ENCODE measurements at regions not wholly inside any gene's neighbourhood (a gene's known extent, or its start where the extent isn't known, plus 50 kb on each side); places are given as distances from the start of the nearest gene placed in this dataset.

- 90 to 100% methylated on average over 2 to 3 of the region's 3 CpGs for WGBS, 2 experiments (ENCODE audit: extremely low coverage in 1 of 2, insufficient coverage in 1 of 2, insufficient read length in 1 of 2, insufficient replicate concordance in 2 of 2, low coverage in 1 of 2, low lambda C conversion rate in 2 of 2, missing lambda C conversion rate in 1 of 2)
- H3K27me3 ChIP-seq (replicated peaks in 1 of 4; ENCODE audit: control insufficient read depth in 3 of 4, extremely low read depth in 1 of 4, insufficient read depth in 3 of 4, low read length in 3 of 4) = no peaks in the 10 kb centered on the region
- no peaks in the 10 kb centered on the region for H3K4me1 ChIP-seq (replicated peaks in 1 of 4; ENCODE audit: control insufficient read depth in 3 of 4, insufficient read depth in 4 of 4, low read length in 3 of 4)
- no peak overlapping the region for H2BK12ac ChIP-seq (ENCODE audit: low read depth, low read length)
- H3K14ac ChIP-seq (ENCODE audit: insufficient read length) = no peak overlapping the region
- H4K91ac ChIP-seq (replicated peaks; ENCODE audit: insufficient read length, low read length) = no peak overlapping the region
- no peak overlapping the region for H3K4me3 ChIP-seq (ENCODE audit: extremely low read depth in 1 of 4, insufficient read depth in 2 of 4, low read depth in 3 of 4, low read length in 4 of 4)
- no peak overlapping the region for H4K5ac ChIP-seq (ENCODE audit: insufficient read length, low read depth, low read length)
- ChIA-PET POLR2A (ENCODE audit: partially characterized antibody) (no interaction called here), CTCF (ENCODE audit: partially characterized antibody) (interaction anchor here (1.8 kb wide), 1 partner anchor 87 kb away, joined by 7 read pairs; no protein-coding TSS in a partner anchor)
- H2BK5ac ChIP-seq (ENCODE audit: low read depth, low read length) = no peak overlapping the region
- no peak for FAIRE-seq
- H4K20me1 ChIP-seq (replicated peaks in 1 of 2; ENCODE audit: control insufficient read depth in 1 of 2, insufficient read depth in 2 of 2, low read length in 2 of 2) = no peaks in the 10 kb centered on the region
- H3K79me2 ChIP-seq (ENCODE audit: control insufficient read depth in 1 of 2, insufficient read depth in 2 of 2, low read length in 2 of 2) = no peaks in the 10 kb centered on the region
- H2AK5ac ChIP-seq (ENCODE audit: low read depth, low read length) = no peak overlapping the region
- no peak overlapping the region for H3K4me2 ChIP-seq (ENCODE audit: insufficient read depth in 1 of 2, low read depth in 2 of 2, low read length in 2 of 2)
- H3K56ac ChIP-seq (replicated peaks; ENCODE audit: insufficient read length, low read depth, low read length) = no peak overlapping the region
- DNase-seq (ENCODE audit: low read depth in 1 of 2, low spot score in 2 of 2) = no peak
- H2BK120ac ChIP-seq (replicated peaks; ENCODE audit: low read depth, low read length) = no peak overlapping the region
- H3K27ac ChIP-seq (ENCODE audit: low read depth, low read length) = no peak overlapping the region
- no peak overlapping the region for H3K18ac ChIP-seq (ENCODE audit: extremely low read depth, low read length)
- H3K9me3 ChIP-seq (ENCODE audit: insufficient read depth in 2 of 2, low read depth in 1 of 2, low read length in 1 of 2) = no peaks in the 10 kb centered on the region
- H2AFZ ChIP-seq (ENCODE audit: low read length) = no peak overlapping the region
- H2BK15ac ChIP-seq (ENCODE audit: low read length) = no peak overlapping the region
- H3K79me1 ChIP-seq (ENCODE audit: low read depth, low read length) = no peaks in the 10 kb centered on the region
- H3K23me2 ChIP-seq (ENCODE audit: low read depth, low read length) = no peaks in the 10 kb centered on the region
- H3K36me3 ChIP-seq (ENCODE audit: control insufficient read depth in 2 of 4, insufficient read depth in 4 of 4, low read length in 3 of 4) = no peaks in the 10 kb centered on the region
- no peak overlapping the region for H3K23ac ChIP-seq (ENCODE audit: insufficient read length)
- no peak overlapping the region for H3K9ac ChIP-seq (replicated peaks in 1 of 4; ENCODE audit: extremely low read depth in 1 of 4, low read depth in 3 of 4, low read length in 3 of 4)
- no peak overlapping the region for H4K8ac ChIP-seq (ENCODE audit: extremely low read depth, insufficient read depth, low read length)
- no peak overlapping the region for H2BK20ac ChIP-seq (ENCODE audit: low read length)
- no peak overlapping the region for H3K4ac ChIP-seq (replicated peaks; ENCODE audit: insufficient read length, low read depth, low read length)
- no peak for TF ChIP-seq ZNF274 (IDR thresholded peaks at IDR 0.05; ENCODE audit: borderline replicate concordance, extremely low read depth, low read length)
- TF ChIP-seq CBX5 (IDR thresholded peaks at IDR 0.05; ENCODE audit: low read depth, low read length) = no peak
- no peak for TF ChIP-seq NANOG (IDR thresholded peaks at IDR 0.05; ENCODE audit: insufficient read depth, low read depth, low read length, poor library complexity, severe bottlenecking)
- no peak for TF ChIP-seq MAFK (IDR thresholded peaks at IDR 0.05; ENCODE audit: low read depth, low read length)
- TF ChIP-seq SP1 (IDR thresholded peaks at IDR 0.05; ENCODE audit: low read depth, low read length) = no peak
- TF ChIP-seq RXRA (IDR thresholded peaks at IDR 0.05; ENCODE audit: insufficient read depth, low read depth, low read length) = no peak
- TF ChIP-seq GABPA (IDR thresholded peaks at IDR 0.05; ENCODE audit: borderline replicate concordance, insufficient read depth, low read length) = no peak
- no peak for TF ChIP-seq EZH2 (IDR thresholded peaks at IDR 0.05; ENCODE audit: low read depth, low read length, severe bottlenecking)
- TF ChIP-seq SRF (IDR thresholded peaks at IDR 0.05; ENCODE audit: low read depth, low read length) = no peak
- TF ChIP-seq TBP (IDR thresholded peaks at IDR 0.05; ENCODE audit: low read depth, low read length) = no peak
- TF ChIP-seq NRF1 (IDR thresholded peaks at IDR 0.05; ENCODE audit: low read depth, low read length) = no peak
- no peak for TF ChIP-seq ATF3 (IDR thresholded peaks at IDR 0.05; ENCODE audit: insufficient read depth, low read depth, low read length)
- TF ChIP-seq POLR2AphosphoS5 (IDR thresholded peaks at IDR 0.05; ENCODE audit: low read depth, low read length) = no peak
- no peak for TF ChIP-seq SIRT6 (IDR thresholded peaks at IDR 0.05; ENCODE audit: low read length)
- no peak for TF ChIP-seq BACH1 (IDR thresholded peaks at IDR 0.05; ENCODE audit: low read length)
- no peak for TF ChIP-seq SIX5 (IDR thresholded peaks at IDR 0.05; ENCODE audit: low read depth, low read length)
Observed at GRCh38 chr6:12395898-12396297, 105.7 kb downstream of the EDN1 start.

Data from H1 (cell line).